ENCODE measurements at regions not wholly inside any gene's neighbourhood (a gene's known extent, or its start where the extent isn't known, plus 50 kb on each side); places are given as distances from the start of the nearest gene placed in this dataset.
"Not testable (repeated sequence)": the region's sequence is repeated elsewhere in the genome, so short reads cannot be mapped to it uniquely, and the experiment has no call there.

DNA sequence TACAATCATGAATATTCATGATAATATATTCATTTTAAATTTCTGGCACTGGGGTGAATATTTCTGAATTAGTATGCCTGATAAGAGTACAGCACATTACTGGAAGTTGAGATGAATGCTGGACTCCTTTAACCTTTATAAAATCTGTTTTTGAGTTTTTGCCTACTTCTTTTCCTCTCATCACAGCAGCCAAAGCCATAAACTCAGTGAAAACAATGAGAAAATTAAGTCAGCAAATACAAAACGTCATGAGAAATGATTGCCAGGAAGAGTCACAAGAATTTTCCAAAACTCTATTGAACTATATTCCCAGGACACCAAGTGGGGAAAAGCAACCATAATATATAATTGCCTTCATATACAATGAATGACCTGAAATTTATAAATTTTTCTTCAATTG, 837.6 kb downstream of the TBC1D32 start:
- ChIA-PET POLR2A (no interaction called here), CTCF (no interaction called here)
- no peak overlapping the region for H3K27ac Mint-ChIP-seq
- no peaks in the 10 kb centered on the region for H3K4me1 Mint-ChIP-seq (ENCODE audit: low read depth)
- no peaks in the 10 kb centered on the region for H3K36me3 Mint-ChIP-seq
- DNase-seq = no peak
- H3K27me3 Mint-ChIP-seq = no peaks in the 10 kb centered on the region
- no peaks in the 10 kb centered on the region for H3K9me3 Mint-ChIP-seq
- H3K4me3 Mint-ChIP-seq = no peak overlapping the region
- intact Hi-C loops (cut with micrococcal nuclease) = no loop called here

DNA sequence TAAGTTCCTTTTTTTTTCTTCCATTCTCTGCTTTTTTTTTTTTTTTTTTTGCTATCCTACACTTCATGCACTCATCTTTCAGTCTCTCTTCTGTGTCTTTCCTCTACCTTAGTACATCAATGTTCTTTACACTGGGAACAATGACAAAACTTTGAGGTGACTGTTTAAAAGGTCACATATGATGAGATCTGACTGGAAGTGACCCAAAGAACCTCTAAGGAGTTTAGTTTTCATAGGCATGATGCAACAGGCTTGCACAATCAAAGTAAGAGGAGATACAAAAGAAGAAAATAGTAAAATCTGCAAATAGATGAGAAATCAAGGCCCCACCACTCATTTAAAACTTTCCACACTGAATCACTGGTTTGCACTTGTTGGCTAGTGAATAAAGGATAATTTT, 840.8 kb downstream of the TBC1D32 start:
- Mint-ChIP-seq H3K27ac (no peak overlapping the region), H3K27me3 (no peaks in the 10 kb centered on the region), H3K9me3 (no peaks in the 10 kb centered on the region), H3K36me3 (no peaks in the 10 kb centered on the region), H3K4me1 (ENCODE audit: low read depth) (no peaks in the 10 kb centered on the region), H3K4me3 (no peak overlapping the region)
- intact Hi-C loops (cut with micrococcal nuclease) = no loop called here
- ChIA-PET CTCF (no interaction called here), POLR2A (no interaction called here)
- no peak for DNase-seq

DNA sequence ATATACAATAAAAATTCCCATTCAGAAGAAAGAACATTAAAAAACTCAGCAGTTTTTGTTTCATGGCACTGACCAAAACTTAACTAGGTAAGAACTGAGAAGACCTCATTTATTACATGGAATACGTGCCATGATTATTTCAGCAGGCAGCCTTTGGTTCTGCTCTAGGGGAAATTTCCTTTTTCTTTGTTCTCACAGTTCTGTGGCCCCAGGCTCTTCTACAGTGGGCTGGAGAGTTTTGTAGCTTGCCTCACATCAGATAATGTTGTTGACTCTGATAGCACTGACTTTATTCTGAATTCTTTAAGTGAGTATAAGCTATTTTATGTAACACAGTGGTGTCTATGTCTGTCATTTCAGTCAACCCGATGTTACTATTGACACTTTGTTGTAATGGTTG, 844.3 kb downstream of the TBC1D32 start:
- DNase-seq = no peak
- no peaks in the 10 kb centered on the region for H3K27me3 Mint-ChIP-seq
- no peak overlapping the region for H3K4me3 Mint-ChIP-seq
- H3K36me3 Mint-ChIP-seq = no peaks in the 10 kb centered on the region
- POLR2A ChIA-PET = no interaction called here
- CTCF ChIA-PET = no interaction called here
- H3K9me3 Mint-ChIP-seq = no peaks in the 10 kb centered on the region
- no peaks in the 10 kb centered on the region for H3K4me1 Mint-ChIP-seq (ENCODE audit: low read depth)
- intact Hi-C loops (cut with micrococcal nuclease) = no loop called here
- H3K27ac Mint-ChIP-seq = no peak overlapping the region

DNA sequence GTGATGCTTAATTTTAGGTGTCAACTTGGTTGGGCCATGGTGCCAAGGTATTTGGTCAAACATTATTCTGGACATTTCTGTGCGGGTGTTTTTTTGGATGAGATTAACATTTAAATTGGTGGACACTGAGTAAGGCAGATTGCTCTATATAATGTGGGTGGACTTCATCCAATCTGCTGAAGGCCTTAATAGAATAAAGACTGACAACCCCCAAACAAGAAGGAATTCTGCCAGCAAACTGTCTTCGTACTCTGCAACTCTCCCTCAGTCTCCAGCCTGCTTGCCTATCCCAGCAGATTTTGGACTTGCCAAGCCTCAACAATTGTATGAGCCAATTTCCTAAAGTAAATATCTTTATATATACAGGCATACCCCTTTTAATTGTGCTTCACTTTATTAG, 850.1 kb downstream of the TBC1D32 start:
- no peaks in the 10 kb centered on the region for H3K36me3 Mint-ChIP-seq
- no peaks in the 10 kb centered on the region for H3K4me1 Mint-ChIP-seq (ENCODE audit: low read depth)
- DNase-seq = no peak
- CTCF ChIA-PET = no interaction called here
- POLR2A ChIA-PET = no interaction called here
- intact Hi-C loops (cut with micrococcal nuclease) = no loop called here
- H3K4me3 Mint-ChIP-seq = no peak overlapping the region
- peaks cover 14% of the 10 kb centered on the region for H3K9me3 Mint-ChIP-seq
- H3K27me3 Mint-ChIP-seq = no peaks in the 10 kb centered on the region
- H3K27ac Mint-ChIP-seq = no peak overlapping the region

DNA sequence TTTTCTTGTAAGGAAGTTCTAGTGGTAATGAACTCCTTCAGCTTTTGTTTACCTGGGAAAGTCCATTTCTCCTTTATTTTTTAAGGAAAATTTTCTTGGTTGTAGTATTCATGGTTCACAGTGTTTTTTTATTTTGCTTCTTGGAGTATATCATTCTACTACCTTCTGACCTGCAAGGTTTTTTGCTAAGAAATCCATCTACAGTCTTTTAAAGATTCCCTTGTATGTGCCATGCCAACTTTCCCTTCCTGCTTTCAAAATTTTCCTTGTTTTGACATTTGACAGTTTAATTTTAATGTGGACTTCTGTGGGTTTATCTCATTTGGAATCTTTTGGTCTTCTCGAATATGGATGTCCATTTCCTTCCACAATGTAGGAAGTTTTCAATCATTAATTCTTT, 855.6 kb downstream of the TBC1D32 start:
- H3K27ac Mint-ChIP-seq = no peak overlapping the region
- H3K27me3 Mint-ChIP-seq = no peaks in the 10 kb centered on the region
- H3K4me1 Mint-ChIP-seq (ENCODE audit: low read depth) = no peaks in the 10 kb centered on the region
- intact Hi-C loops (cut with micrococcal nuclease) = no loop called here
- ChIA-PET CTCF (no interaction called here), POLR2A (no interaction called here)
- peaks cover 20% of the 10 kb centered on the region for H3K9me3 Mint-ChIP-seq
- H3K4me3 Mint-ChIP-seq = no peak overlapping the region
- H3K36me3 Mint-ChIP-seq = no peaks in the 10 kb centered on the region
- no peak for DNase-seq

DNA sequence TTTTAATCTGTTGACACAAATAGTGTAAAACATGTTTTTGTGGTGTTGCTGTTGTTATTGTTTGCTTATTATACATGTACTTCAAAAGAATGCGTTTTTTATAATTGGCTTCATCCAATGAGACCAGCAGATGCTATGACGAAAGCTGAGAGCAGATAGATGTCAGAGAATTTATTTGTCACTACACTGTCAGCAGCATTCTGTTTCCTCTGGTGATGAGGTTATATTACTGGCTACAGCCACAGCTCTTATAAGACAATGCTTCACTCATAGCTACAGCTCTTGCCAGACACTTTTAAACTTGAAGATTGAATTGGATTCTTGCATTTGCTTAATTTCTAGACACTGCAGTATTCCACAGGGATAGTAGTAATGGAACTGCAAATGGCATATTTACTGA, 860.5 kb downstream of the TBC1D32 start:
- Mint-ChIP-seq H3K27me3 (no peaks in the 10 kb centered on the region), H3K36me3 (no peaks in the 10 kb centered on the region), H3K4me3 (no peak overlapping the region), H3K27ac (no peak overlapping the region), H3K9me3 (peaks cover 8% of the 10 kb centered on the region), H3K4me1 (ENCODE audit: low read depth) (no peaks in the 10 kb centered on the region)
- intact Hi-C loops (cut with micrococcal nuclease) = no loop called here
- ChIA-PET POLR2A (no interaction called here), CTCF (no interaction called here)
- DNase-seq = no peak

DNA sequence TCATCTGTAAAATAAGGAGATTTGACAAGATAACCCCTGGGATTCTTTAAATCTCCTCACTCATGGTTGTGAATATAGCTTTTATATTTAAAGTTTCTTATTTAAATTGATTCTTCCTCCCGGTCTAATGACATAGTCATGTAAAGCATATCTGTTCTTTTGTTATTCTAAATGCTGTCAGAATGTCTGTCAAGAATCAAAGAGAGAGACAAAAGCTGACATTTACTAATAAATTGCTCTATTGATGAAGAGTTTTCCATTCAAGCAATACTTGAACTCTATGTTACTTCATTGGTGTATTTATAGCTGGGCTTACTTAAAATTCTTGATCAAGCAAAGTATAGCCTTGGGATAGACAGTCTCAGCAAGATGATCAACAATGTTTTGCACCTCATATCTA, 865.8 kb downstream of the TBC1D32 start:
- POLR2A ChIA-PET = no interaction called here
- H3K36me3 Mint-ChIP-seq = no peaks in the 10 kb centered on the region
- no peak for DNase-seq
- peaks cover 3% of the 10 kb centered on the region for H3K9me3 Mint-ChIP-seq
- intact Hi-C loops (cut with micrococcal nuclease) = no loop called here
- H3K4me3 Mint-ChIP-seq = no peak overlapping the region
- H3K27ac Mint-ChIP-seq = no peak overlapping the region
- CTCF ChIA-PET = no interaction called here
- H3K27me3 Mint-ChIP-seq = no peaks in the 10 kb centered on the region
- H3K4me1 Mint-ChIP-seq (ENCODE audit: low read depth) = no peaks in the 10 kb centered on the region

DNA sequence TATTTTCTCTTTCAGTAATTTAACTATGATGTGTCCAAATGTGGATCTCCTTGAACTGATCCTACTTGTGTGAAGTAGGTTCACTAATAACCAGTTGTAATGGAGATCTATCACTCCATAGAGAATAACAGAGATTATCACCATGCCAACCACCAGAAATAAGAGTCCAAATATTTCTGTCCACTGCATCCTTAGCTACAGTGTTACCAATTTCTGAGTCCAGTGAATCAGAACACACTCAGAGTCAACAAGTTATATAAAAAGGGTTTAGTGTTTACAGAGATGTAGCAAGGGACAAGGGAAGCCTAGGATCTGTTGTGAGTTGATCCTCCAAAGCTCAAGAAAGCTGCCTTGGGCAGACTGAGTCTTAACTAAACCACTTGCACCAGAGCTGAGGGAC, 882.8 kb downstream of the TBC1D32 start:
- no peak overlapping the region for H3K27ac Mint-ChIP-seq
- H3K4me3 Mint-ChIP-seq = no peak overlapping the region
- no peaks in the 10 kb centered on the region for H3K4me1 Mint-ChIP-seq (ENCODE audit: low read depth)
- DNase-seq = no peak
- CTCF ChIA-PET = no interaction called here
- POLR2A ChIA-PET = no interaction called here
- no peaks in the 10 kb centered on the region for H3K36me3 Mint-ChIP-seq
- no peaks in the 10 kb centered on the region for H3K27me3 Mint-ChIP-seq
- intact Hi-C loops (cut with micrococcal nuclease) = no loop called here
- peaks cover 6% of the 10 kb centered on the region for H3K9me3 Mint-ChIP-seq

DNA sequence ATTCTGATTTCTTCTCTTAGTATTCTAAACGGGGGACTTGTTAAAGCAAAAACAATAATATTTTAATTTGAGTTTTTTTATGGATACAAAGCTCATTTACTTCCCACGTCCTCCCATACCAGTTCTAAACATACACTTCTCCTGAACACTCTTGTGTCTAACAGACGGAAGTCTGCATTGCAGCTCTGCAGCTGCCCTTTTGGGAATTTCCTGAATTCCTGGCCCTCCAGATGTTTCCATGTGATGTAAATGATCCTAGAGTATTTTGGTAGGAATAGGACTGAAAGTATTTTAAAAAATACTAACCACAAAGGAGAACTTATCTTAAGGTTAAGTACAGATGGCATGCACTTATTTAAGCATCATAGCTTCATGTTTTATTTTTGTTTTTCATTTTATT, 886.7 kb downstream of the TBC1D32 start:
- ChIA-PET CTCF (no interaction called here), POLR2A (no interaction called here)
- Mint-ChIP-seq H3K27ac (no peak overlapping the region), H3K4me3 (no peak overlapping the region), H3K36me3 (no peaks in the 10 kb centered on the region), H3K27me3 (no peaks in the 10 kb centered on the region), H3K9me3 (no peaks in the 10 kb centered on the region), H3K4me1 (ENCODE audit: low read depth) (no peaks in the 10 kb centered on the region)
- intact Hi-C loops (cut with micrococcal nuclease) = no loop called here
- DNase-seq = no peak

DNA sequence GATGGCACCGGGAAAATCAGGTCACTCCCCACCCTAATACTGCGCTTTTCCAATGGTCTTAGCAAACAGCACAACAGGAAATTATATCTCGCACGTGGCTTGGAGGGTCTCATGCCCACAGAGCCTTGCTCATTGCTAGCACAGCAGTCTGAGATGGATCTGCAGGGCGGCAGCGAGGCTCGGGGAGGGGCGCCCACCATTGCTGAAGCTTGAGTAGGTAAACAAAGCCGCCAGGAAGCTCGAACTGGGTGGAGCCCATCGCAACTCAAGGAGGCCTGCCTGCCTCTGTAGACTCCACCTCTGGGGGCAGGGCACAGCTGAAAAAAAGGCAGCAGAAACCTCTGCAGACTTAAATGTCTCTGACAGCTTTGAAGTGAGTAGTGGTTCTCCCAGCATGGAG, 901.4 kb downstream of the TBC1D32 start:
- intact Hi-C loops (cut with micrococcal nuclease); H3K27me3 Mint-ChIP-seq; H3K4me1 Mint-ChIP-seq (ENCODE audit: low read depth); H3K36me3 Mint-ChIP-seq; POLR2A ChIA-PET; CTCF ChIA-PET; DNase-seq; H3K4me3 Mint-ChIP-seq; H3K27ac Mint-ChIP-seq: not testable (repeated sequence)
- H3K9me3 Mint-ChIP-seq = peaks cover 12% of the 10 kb centered on the region

DNA sequence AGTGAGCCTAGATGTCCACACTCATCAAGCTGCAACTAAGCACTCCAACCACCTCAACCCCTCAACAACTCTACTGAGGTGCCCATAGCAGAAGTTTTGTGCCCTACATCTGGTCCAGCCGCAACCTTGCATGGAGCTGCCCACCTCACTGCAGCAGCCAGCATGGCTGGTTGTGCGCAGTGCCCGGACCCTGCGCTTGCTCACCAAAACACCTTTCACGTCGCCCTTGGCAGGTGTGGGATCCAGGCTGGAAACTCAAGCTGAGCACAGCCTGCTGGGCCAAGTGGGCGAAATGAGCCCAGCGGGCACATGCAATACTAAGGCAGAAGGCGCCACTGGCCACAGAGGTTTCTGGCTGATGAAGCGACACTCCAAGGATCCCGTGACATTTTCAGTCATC, 902.4 kb downstream of the TBC1D32 start:
- H3K9me3 Mint-ChIP-seq = peaks cover 12% of the 10 kb centered on the region
- H3K4me1 Mint-ChIP-seq (ENCODE audit: low read depth) = no peaks in the 10 kb centered on the region
- DNase-seq = no peak
- no peak overlapping the region for H3K27ac Mint-ChIP-seq
- H3K36me3 Mint-ChIP-seq = no peaks in the 10 kb centered on the region
- H3K27me3 Mint-ChIP-seq = no peaks in the 10 kb centered on the region
- POLR2A ChIA-PET = no interaction called here
- H3K4me3 Mint-ChIP-seq = no peak overlapping the region
- intact Hi-C loops (cut with micrococcal nuclease) = no loop called here
- CTCF ChIA-PET = no interaction called here

DNA sequence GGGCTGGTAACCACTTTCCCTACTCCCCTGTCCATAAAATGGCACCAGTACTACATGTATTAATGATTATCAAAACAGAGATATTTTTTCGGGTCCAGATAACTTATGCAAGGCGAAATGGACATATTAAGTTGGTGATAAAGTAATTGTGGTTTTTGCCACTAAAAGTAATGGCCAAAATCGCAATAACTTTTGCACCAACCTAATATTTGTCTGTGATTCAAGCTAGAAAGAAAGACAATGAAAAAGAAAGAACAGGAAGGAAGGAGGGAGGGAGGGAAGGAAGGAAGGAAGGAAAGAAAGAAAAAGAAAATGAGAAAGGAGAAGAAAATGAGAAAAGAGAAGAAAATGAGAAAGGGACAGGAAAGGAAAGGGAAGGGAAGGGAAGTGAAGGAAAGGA, 922.9 kb downstream of the TBC1D32 start:
- H3K27me3 Mint-ChIP-seq = no peaks in the 10 kb centered on the region
- intact Hi-C loops (cut with micrococcal nuclease) = no loop called here
- H3K36me3 Mint-ChIP-seq = no peaks in the 10 kb centered on the region
- H3K9me3 Mint-ChIP-seq = no peaks in the 10 kb centered on the region
- H3K27ac Mint-ChIP-seq = no peak overlapping the region
- DNase-seq = no peak
- ChIA-PET CTCF (no interaction called here), POLR2A (no interaction called here)
- no peak overlapping the region for H3K4me3 Mint-ChIP-seq
- no peaks in the 10 kb centered on the region for H3K4me1 Mint-ChIP-seq (ENCODE audit: low read depth)

DNA sequence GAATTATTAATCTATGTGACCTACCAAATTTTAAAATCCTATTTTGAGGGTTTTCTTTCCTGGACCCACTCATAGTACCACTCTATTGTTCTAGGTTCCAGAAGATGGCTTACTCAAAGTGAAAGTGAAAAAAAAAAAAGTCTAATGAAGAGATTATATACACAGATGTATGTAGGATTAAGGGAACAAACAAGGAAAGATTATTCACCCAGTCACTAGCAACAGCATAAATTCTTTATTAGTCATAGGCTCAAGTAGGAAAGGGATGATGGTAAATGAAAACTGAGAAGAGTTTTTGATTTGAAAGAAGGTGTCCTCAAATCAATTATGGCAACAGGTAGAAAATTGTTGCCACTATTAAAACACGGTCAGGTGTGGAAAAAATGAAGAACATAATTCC, 923.7 kb downstream of the TBC1D32 start:
- no peaks in the 10 kb centered on the region for H3K9me3 Mint-ChIP-seq
- intact Hi-C loops (cut with micrococcal nuclease) = no loop called here
- H3K36me3 Mint-ChIP-seq = no peaks in the 10 kb centered on the region
- no peaks in the 10 kb centered on the region for H3K4me1 Mint-ChIP-seq (ENCODE audit: low read depth)
- H3K27me3 Mint-ChIP-seq = no peaks in the 10 kb centered on the region
- POLR2A ChIA-PET = no interaction called here
- CTCF ChIA-PET = no interaction called here
- no peak for DNase-seq
- no peak overlapping the region for H3K4me3 Mint-ChIP-seq
- no peak overlapping the region for H3K27ac Mint-ChIP-seq

DNA sequence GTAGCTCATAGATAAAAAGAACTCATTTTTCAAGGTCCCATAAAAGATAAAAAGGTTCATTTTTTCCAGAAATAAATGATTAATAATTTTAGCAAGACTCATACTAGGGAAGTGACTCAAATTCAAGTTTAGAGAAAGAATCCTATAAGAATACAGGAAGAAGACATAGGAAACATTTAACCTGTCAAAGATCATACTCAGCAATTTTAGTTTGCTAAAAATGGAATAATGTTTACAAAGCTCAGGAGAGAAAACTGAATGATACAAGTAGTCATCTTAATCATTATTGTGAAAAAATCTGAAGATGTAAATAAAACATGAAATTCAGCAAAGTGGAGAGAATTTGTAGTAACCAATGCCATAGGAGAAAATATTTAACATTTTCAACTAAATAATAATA, 926.6 kb downstream of the TBC1D32 start:
- Mint-ChIP-seq H3K9me3 (peaks cover 12% of the 10 kb centered on the region), H3K4me1 (ENCODE audit: low read depth) (no peaks in the 10 kb centered on the region), H3K4me3 (no peak overlapping the region), H3K27me3 (no peaks in the 10 kb centered on the region), H3K27ac (no peak overlapping the region), H3K36me3 (no peaks in the 10 kb centered on the region)
- ChIA-PET POLR2A (no interaction called here), CTCF (no interaction called here)
- intact Hi-C loops (cut with micrococcal nuclease) = no loop called here
- DNase-seq = no peak

Data from activated CD4-positive, alpha-beta memory T cell treated with anti-CD3 and anti-CD28 coated beads for 36 hours (primary cell).